ENCODE measurements at regions not wholly inside any gene's neighbourhood (a gene's known extent, or its start where the extent isn't known, plus 50 kb on each side); places are given as distances from the start of the nearest gene placed in this dataset.
A peak's percentile ranks its signal among the peaks of the same experiment; 100 is the strongest.
"Not testable (repeated sequence)": the region's sequence is repeated elsewhere in the genome, so short reads cannot be mapped to it uniquely, and the experiment has no call there.

DNA sequence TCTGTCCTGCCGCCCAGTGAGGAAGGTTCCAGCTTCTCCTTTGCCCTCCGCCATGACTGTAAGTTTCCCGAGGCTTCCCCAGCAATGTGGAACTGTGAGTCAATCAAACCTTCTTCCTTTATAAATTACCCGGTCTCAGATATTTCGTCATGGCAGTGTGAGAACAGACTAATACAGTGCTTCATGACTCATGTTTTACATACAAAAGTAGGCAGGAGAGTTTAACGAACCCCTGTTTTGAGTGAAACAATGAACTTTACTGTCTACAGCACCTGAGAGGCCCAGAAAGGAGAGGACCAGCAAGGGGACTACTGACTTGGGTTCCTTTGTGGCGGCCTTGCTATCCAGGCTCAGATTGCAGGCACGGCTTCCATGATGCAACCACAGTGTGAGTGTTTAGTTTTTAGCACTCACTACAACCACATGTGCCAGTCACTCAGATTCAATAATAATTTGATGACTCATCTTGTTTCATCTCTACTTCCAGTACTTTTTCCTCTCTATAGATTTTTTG, 139.1 kb upstream of the CLINT1 start:
- FAIRE-seq = no peak

- peak; percentile 71 for FAIRE-seq
Measured at GRCh38 chr5:157994906-157995519, 136.1 kb upstream of the CLINT1 start.

- no peak for FAIRE-seq
Measured at GRCh38 chr5:157993986-157994691, 135.2 kb upstream of the CLINT1 start.

GRCh38 chr5:157993201-157993600, 134.3 kb upstream of the CLINT1 start:
- FAIRE-seq = no peak

GRCh38 chr5:157990583-157991181, 131.7 kb upstream of the CLINT1 start:
- FAIRE-seq = no peak

DNA sequence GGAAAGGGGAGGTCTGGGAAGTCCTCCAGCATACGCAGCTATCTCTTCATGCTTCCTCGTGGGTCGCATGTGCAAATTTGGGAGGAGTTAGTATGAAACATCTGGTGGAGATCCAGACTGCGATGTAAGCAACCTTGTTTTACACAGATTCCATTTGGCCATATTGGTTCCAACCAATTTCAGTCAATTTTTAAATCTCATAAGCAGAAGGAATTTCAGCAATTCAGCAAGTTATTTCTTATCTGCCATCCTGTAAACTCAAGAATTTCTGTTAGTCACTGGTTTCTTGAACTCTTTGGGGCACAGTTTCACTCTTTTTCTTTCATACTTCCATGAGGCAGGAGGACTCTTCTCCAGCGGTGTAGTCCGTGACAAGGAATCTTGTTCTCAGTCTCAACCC, 130.4 kb upstream of the CLINT1 start:
- no peak for FAIRE-seq

DNA sequence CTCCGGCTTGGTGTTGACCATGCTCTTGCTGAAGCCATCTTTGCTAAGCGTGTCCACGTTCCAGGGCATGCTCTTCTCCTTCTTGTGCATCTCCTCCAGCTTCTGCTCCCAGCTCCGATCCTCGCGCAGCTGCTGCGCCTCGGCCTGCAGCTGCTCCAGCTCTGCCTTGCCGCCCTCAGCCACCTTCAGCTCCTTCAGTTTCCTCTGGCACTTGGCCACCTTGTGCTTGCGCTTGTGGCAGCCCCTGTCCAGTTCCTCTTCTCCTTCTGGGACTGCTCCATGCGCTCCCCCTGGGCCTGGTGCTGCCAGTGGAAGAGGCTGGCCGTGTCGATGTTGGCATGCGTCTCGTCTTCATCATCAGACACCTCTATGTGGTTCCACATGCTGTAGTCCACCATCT, 128.3 kb upstream of the CLINT1 start:
- FAIRE-seq = no peak

DNA sequence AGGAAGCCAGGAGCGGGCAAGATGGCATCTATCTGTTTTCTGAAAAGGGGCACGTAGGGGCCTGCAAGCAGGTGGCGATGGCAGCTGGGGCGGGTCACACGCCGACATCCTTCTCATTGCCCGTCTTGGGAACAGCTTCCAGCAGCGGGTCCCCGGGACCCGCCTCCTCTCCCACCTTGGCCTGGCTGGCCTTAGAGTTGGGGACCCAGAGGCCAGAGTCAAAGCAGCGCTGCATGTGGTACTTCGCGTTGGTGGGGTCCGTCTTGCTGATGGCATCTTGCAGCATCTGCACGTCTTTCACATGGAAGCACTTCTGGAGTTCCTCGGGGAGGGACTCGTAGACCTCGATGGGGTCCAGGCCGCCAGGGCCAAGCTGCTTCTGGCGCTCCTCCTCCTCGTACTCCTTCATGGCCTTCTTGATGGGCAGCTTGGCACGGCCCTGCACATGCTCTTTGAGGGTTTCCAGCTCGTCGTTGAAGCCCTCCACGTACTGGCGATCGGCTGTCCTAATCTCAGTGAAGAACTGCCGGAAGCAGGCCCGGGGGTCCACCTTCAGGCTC, 127.6 kb upstream of the CLINT1 start:
- no peak for FAIRE-seq

DNA sequence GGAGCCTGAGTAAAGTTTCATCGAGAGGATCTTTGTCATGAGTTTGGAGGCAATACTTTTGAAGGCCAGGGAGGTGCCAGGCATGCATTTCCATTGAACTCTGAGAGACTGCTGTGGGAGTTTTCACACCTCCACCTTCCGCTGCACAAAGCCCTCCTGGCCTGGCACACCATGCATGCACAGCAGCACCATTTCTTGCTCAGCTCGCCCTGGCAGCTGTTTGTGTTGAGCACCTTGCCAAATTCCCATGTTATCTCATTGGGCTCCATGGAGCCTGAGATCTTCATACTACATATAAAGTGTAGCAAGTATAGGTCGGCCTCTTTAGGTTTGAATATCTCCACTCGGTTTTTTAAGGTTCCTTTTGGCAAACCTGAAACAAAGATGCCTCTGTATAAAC, 125.7 kb upstream of the CLINT1 start:
- no peak for FAIRE-seq

GRCh38 chr5:157983906-157984551, 125.1 kb upstream of the CLINT1 start:
- FAIRE-seq = no peak

DNA sequence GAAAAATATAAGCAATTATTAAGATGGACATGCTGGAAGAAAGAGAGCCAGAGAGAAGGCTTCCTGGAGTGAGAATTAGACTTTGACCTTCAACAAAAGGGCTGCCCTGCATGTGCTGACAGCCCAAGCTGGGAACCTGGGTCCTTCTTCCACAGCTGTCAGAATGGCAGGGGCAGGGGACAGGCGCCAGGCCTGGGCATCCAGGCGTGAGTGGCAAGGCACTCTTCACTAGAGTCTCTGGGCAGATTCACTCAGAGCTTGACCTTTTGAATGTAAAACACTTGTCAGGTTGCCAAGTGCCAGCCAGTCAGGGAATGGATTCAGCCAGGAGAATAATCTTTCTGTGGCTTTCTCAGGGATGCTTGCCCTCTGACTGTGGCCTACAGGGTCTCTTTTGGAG, 119.1 kb upstream of the CLINT1 start:
- FAIRE-seq = no peak

DNA sequence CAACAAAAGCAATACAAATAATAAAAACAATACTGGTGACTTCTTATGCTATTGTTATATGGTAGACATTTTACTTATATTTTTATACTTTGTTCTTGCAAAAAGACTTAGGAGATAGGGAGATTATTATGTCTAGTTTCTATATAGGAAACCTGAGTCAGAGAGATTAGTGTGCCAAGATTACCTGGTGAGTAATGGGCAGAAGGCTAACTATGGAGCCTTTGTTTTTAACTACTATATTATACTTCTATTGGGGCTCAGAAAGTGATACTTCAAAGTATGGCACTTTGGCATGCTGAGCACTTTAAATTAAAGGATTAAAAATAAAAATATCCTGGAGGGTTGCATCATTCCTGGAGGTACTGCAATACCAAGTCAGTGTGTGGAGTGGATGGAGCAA, 117.5 kb upstream of the CLINT1 start:
- no peak for FAIRE-seq

DNA sequence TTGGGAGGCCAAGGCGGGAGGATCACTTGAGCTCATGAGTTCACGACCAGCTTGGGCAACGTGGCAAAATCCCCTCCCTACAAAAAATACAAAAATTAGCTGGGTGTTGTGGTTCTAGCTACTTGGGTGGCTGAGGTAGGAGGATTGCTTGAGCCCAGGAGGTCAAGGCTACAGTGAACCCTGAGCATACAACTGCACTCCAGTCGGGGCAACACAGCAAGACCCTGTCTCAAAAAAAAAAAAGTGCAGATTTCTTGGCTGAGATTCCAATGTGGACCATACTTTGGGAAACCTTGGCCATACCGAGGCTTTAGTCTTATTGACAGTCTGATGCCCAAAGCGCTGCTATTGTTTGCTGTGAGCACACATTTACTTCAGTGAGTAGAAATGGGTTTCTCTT, 113.6 kb upstream of the CLINT1 start:
- no peak for FAIRE-seq

DNA sequence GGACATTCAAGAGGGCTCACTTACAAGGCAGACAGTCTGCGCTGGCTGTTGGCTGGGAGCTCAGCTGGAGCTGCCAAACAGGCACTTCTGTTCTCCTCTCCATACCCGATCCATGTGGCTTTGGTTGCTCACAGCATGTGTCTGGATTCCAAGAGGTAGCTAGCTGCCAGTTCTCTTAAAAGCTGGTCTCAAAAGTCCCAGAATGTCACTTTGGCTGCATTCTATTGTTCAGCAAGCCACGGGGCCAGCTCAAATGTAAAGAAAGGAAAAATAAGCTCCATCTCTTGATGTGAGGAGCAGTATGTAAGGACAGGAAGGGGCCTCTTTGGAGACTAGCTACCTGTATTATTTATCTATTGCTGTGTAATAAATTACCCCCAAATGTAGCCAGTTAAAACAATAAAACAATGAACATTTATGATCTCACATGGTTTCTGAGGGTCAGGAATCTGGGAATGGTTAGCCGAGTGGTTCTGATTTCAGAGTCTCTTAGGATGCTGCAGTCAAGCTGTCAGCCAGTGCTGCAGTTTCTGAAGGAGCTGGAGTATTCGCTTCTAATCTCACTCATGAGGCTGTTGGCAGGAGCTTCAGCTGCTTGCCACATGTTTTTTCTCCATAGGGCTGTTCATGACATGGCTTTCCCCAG, 112.7 kb upstream of the CLINT1 start:
- FAIRE-seq = no peak

DNA sequence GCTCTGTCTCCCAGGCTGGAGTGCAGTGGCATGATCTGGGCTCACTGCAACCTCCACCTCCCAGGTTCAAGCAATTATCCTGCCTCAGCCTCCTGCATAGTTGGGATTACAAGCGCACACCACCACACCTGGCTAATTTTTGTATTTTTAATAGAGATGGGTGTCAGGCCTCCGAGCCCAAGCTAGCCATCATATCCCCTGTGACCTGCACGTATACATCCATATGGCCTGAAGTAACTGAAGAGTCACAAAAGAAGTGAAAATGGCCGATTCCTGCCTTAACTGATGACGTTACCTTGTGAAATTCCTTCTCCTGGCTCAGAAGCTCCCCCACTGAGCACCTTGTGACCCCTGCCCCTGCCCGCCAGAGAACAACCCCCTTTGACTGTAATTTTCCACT, 109.6 kb upstream of the CLINT1 start:
- not testable (repeated sequence) for FAIRE-seq

GRCh38 chr5:157965989-157966388, 107.0 kb upstream of the CLINT1 start:
- no peak for FAIRE-seq

GRCh38 chr5:157965040-157965678, 106.2 kb upstream of the CLINT1 start:
- FAIRE-seq = peak; percentile 30

GRCh38 chr5:157963761-157964160, 104.8 kb upstream of the CLINT1 start:
- no peak for FAIRE-seq

GRCh38 chr5:157963244-157963643, 104.3 kb upstream of the CLINT1 start:
- no peak for FAIRE-seq

DNA sequence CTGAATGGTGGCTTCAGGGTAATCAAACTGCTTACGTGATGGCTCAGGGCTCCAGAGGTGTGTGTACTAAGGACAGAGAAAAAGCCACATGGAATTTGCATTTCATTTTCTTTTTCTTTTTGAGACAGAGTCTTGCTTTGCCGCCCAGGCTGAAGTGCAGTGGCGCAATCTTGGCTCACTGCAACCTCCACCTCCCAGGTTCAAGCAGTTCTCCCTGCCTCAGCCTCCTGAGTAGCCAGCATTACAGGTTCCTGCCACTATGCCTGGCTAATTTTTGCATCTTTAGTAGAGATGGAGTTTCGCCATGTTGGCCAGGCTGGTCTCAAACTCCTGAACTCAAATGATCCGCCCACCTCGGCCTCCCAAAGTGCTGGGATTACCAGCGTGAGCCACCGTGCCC, 103.7 kb upstream of the CLINT1 start:
- FAIRE-seq = not testable (repeated sequence)

DNA sequence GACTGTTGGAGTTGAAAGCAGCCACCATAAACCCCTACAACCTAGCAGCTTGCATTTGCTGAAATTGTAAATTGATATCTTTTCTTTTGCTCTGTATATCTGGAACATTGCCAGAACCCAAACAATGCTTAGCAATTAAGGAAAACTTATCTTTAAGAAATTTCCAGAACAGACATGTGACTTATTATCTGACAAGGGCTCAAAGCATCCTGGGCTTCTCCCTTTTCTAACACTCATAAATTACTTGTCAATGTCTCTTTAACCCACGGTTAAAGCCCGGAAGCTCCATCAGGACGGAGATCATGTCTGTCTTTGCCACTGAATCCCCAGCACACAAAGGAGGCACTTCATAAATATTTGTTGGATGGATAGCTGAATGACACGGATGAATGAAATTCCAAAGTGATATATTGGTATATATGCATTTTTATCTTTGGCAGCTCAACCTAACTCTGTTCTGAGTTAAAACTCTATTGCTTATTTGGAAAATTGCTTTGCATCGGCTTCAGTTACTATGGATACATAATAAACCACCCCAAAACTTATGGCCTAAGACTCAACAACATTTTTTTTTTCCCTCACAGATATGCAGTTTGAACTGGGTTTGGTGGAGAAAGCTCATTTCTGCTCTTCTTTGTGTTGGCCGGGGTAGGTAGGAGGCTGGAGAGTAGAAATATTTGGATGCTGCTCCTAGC, 103.1 kb upstream of the CLINT1 start:
- no peak for FAIRE-seq

GRCh38 chr5:157961176-157961575, 102.2 kb upstream of the CLINT1 start:
- no peak for FAIRE-seq
